BJ (cell line): ENCODE measurements at regions not wholly inside any gene's neighbourhood (a gene's known extent, or its start where the extent isn't known, plus 50 kb on each side); places are given as distances from the start of the nearest gene placed in this dataset.

Experiments used
- CTCF ChIA-PET: fragments of 350-600 bp; formaldehyde crosslinking; extraction: SDS; loops from one replicate; lab custom pipeline; 2021; ENCODE audit warnings: antibody characterized with exemption, inconsistent platforms; lab: Yijun Ruan, JAX
- POLR2A ChIA-PET: fragments of 300-600 bp; sonication (Branson Sonifier 250); formaldehyde crosslinking; extraction: SDS; loops from one replicate; lab custom pipeline; 2021; ENCODE audit warnings: antibody characterized with exemption; lab: Charles Lee
- DNase-seq: peaks from one replicate; pipeline ENCODE4 v3.0.0-alpha.2; 2011; ENCODE audit warnings: low read depth
- H3K27me3 ChIP-seq: 2 replicates; pipeline ENCODE4 v1.6.0; 2011; ENCODE audit warnings: low read length; ENCODE audit not compliant: control insufficient read depth, insufficient read depth
- H3K36me3 ChIP-seq: 2 replicates; pipeline ENCODE4 v1.5.1; 2011; ENCODE audit warnings: low read length; ENCODE audit not compliant: control insufficient read depth, insufficient read depth
- H3K4me3 ChIP-seq: 2 replicates; pipeline ENCODE4 v1.5.1; 2011; ENCODE audit warnings: low read depth, mild to moderate bottlenecking, control low read depth, low read length
- CTCF ChIP-seq: IDR thresholded peaks from 2 replicates; pipeline ENCODE4 v1.5.1; 2011; ENCODE audit warnings: low read depth, mild to moderate bottlenecking, control low read depth, inconsistent platforms, low read length, moderate library complexity; ENCODE audit not compliant: insufficient read depth

- ChIA-PET POLR2A (no interaction called here), CTCF (no interaction called here)
- Histone ChIP-seq H3K27me3 (no peaks in the 10 kb centered on the region), H3K36me3 (no peaks in the 10 kb centered on the region), H3K4me3 (no peak overlapping the region)
- no peak for TF ChIP-seq CTCF
- DNase-seq, result no peak
These were observed 388.8 kb downstream of the CDK5RAP2 start for GRCh38 chr9:120191141-120191540.

- no peak for TF ChIP-seq CTCF
These were observed 392.2 kb downstream of the CDK5RAP2 start for GRCh38 chr9:120187758-120188157.

GRCh38 chr9:120186276-120186675, 393.7 kb downstream of the CDK5RAP2 start:
- CTCF ChIA-PET, result interaction anchor here (1.1 kb wide), 1 partner anchor 291 kb away, joined by 3 read pairs; no protein-coding TSS in a partner anchor
- Histone ChIP-seq H3K36me3 (no peaks in the 10 kb centered on the region), H3K27me3 (no peaks in the 10 kb centered on the region), H3K4me3 (no peak overlapping the region)
- no peak for DNase-seq
- TF ChIP-seq CTCF, result no peak
- POLR2A ChIA-PET, result no interaction called here

More at GRCh38 chr9:120187758-120188157, 392.2 kb downstream of the CDK5RAP2 start:
- CTCF ChIA-PET, result no interaction called here
- POLR2A ChIA-PET, result no interaction called here
- no peak for DNase-seq
- no peaks in the 10 kb centered on the region for H3K27me3 ChIP-seq
- H3K36me3 ChIP-seq, result no peaks in the 10 kb centered on the region
- no peak overlapping the region for H3K4me3 ChIP-seq

- ChIA-PET CTCF (no interaction called here), POLR2A (no interaction called here)
- no peaks in the 10 kb centered on the region for H3K27me3 ChIP-seq
- DNase-seq, result no peak
- H3K4me3 ChIP-seq, result no peak overlapping the region
- TF ChIP-seq CTCF, result no peak
- no peaks in the 10 kb centered on the region for H3K36me3 ChIP-seq
These were observed 395.7 kb downstream of the CDK5RAP2 start for GRCh38 chr9:120184266-120184665.

- TF ChIP-seq CTCF, result no peak
- ChIA-PET POLR2A (no interaction called here), CTCF (no interaction called here)
- DNase-seq, result no peak
- Histone ChIP-seq H3K36me3 (no peaks in the 10 kb centered on the region), H3K27me3 (no peaks in the 10 kb centered on the region), H3K4me3 (no peak overlapping the region)
These were observed 396.4 kb downstream of the CDK5RAP2 start for GRCh38 chr9:120183615-120184014.
